H9 (cell line): ENCODE measurements at regions not wholly inside any gene's neighbourhood (a gene's known extent, or its start where the extent isn't known, plus 50 kb on each side); places are given as distances from the start of the nearest gene placed in this dataset.

Experiments used
- DNase-seq: peaks from one replicate; pipeline ENCODE4 v3.0.0-alpha.2; 2017
- H2AFZ ChIP-seq: one replicate; pipeline ENCODE4 v1.6.1; 2013; ENCODE audit warnings: mild to moderate bottlenecking, low read length, control low read depth, moderate library complexity
- H2AK5ac ChIP-seq: 2 replicates; pipeline ENCODE4 v1.6.1; 2013; ENCODE audit warnings: low read length, control low read depth, mixed read lengths; ENCODE audit not compliant: insufficient read length
- H2BK120ac ChIP-seq: one replicate; pipeline ENCODE4 v1.6.1; 2013; ENCODE audit warnings: low read depth, mild to moderate bottlenecking, low read length, control low read depth, inconsistent platforms; ENCODE audit not compliant: poor library complexity, severe bottlenecking
- H2BK12ac ChIP-seq: 2 replicates; pipeline ENCODE4 v1.6.1; 2013; ENCODE audit warnings: low read length, control low read depth, mixed read lengths, low read depth; ENCODE audit not compliant: insufficient read length
- H2BK15ac ChIP-seq: 2 replicates; pipeline ENCODE4 v1.6.1; 2013; ENCODE audit warnings: low read depth, low read length, control low read depth
- H2BK20ac ChIP-seq: one replicate; pipeline ENCODE4 v1.6.1; 2013; ENCODE audit warnings: low read depth, mild to moderate bottlenecking, low read length, control low read depth, inconsistent platforms; ENCODE audit not compliant: poor library complexity, severe bottlenecking
- H2BK5ac ChIP-seq: 2 replicates; pipeline ENCODE4 v1.6.1; 2013; ENCODE audit warnings: low read length, control low read depth, mixed read lengths; ENCODE audit not compliant: insufficient read length
- H3K14ac ChIP-seq: 2 replicates; pipeline ENCODE4 v1.6.1; 2013; ENCODE audit warnings: low read length, control low read depth; ENCODE audit not compliant: insufficient read depth
- H3K18ac ChIP-seq: 2 replicates; pipeline ENCODE4 v1.6.1; 2013; ENCODE audit warnings: low read depth, mild to moderate bottlenecking, mixed read lengths, low read length, control low read depth; ENCODE audit not compliant: insufficient read length
- H3K23ac ChIP-seq: 2 replicates; pipeline ENCODE4 v1.6.1; 2013; ENCODE audit warnings: low read length, control low read depth, mixed read lengths, low read depth; ENCODE audit not compliant: insufficient read length
- H3K23me2 ChIP-seq: 2 replicates; pipeline ENCODE4 v1.6.1; 2013; ENCODE audit warnings: low read depth, mild to moderate bottlenecking, mixed read lengths, low read length, control low read depth; ENCODE audit not compliant: insufficient read length, poor library complexity, severe bottlenecking
- H3K27ac ChIP-seq: 2 replicates; pipeline ENCODE4 v1.5.1; 2013; ENCODE audit warnings: low read length, control low read depth, mixed read lengths, low read depth; ENCODE audit not compliant: insufficient read length
- H3K27me3 ChIP-seq: 2 replicates; pipeline ENCODE4 v1.6.1; 2013; ENCODE audit warnings: low read length, control low read depth, inconsistent platforms; ENCODE audit not compliant: insufficient read depth
- H3K4ac ChIP-seq: 2 replicates; pipeline ENCODE4 v1.6.1; 2013; ENCODE audit warnings: low read depth, mild to moderate bottlenecking, control low read depth, inconsistent platforms, low read length, moderate library complexity
- H3K4me1 ChIP-seq: 2 replicates; pipeline ENCODE4 v1.6.1; 2013; ENCODE audit warnings: low read length, control low read depth, inconsistent platforms; ENCODE audit not compliant: insufficient read depth
- H3K4me2 ChIP-seq: 2 replicates; pipeline ENCODE4 v1.6.1; 2013; ENCODE audit warnings: low read length, control low read depth, mixed read lengths; ENCODE audit not compliant: insufficient read length, insufficient read depth
- H3K56ac ChIP-seq: 2 replicates; pipeline ENCODE4 v1.6.1; 2013; ENCODE audit warnings: low read depth, mild to moderate bottlenecking, mixed read lengths, low read length, control low read depth; ENCODE audit not compliant: insufficient read length
- H3K79me1 ChIP-seq: 2 replicates; pipeline ENCODE4 v1.6.1; 2013; ENCODE audit warnings: low read depth, mild to moderate bottlenecking, moderate library complexity, low read length, control low read depth, inconsistent platforms; ENCODE audit not compliant: insufficient read depth, poor library complexity, severe bottlenecking
- H3K79me2 ChIP-seq: 2 replicates; pipeline ENCODE4 v1.6.1; 2013; ENCODE audit warnings: low read length, control low read depth, inconsistent platforms; ENCODE audit not compliant: insufficient read depth
- H3K9ac ChIP-seq: 2 replicates; pipeline ENCODE4 v1.6.1; 2013; ENCODE audit warnings: low read length, control low read depth, mixed read lengths; ENCODE audit not compliant: insufficient read length; ENCODE audit errors: extremely low read depth
- H3K9me3 ChIP-seq: one replicate; pipeline ENCODE4 v1.6.1; 2013; ENCODE audit warnings: low read depth, low read length, inconsistent platforms; ENCODE audit not compliant: control insufficient read depth
- H3T11ph ChIP-seq: one replicate; pipeline ENCODE4 v1.6.1; 2013; ENCODE audit warnings: mild to moderate bottlenecking, low read length, control low read depth, inconsistent platforms
- H4K20me1 ChIP-seq: one replicate; pipeline ENCODE4 v1.6.1; 2013; ENCODE audit not compliant: control insufficient read depth, insufficient read length, insufficient read depth
- H4K5ac ChIP-seq: 2 replicates; pipeline ENCODE4 v1.6.1; 2013; ENCODE audit warnings: low read depth, mild to moderate bottlenecking, mixed read lengths, low read length, control low read depth; ENCODE audit not compliant: insufficient read length
- H4K8ac ChIP-seq: replicated peaks from 2 replicates; pipeline ENCODE4 v1.6.1; 2013; ENCODE audit warnings: low read length, control low read depth, mixed read lengths, low read depth; ENCODE audit not compliant: insufficient read length
- H4K91ac ChIP-seq: 2 replicates; pipeline ENCODE4 v1.6.1; 2013; ENCODE audit warnings: low read depth, mild to moderate bottlenecking, moderate library complexity, mixed read lengths, low read length, control low read depth; ENCODE audit not compliant: insufficient read length
- H3K27ac Mint-ChIP-seq, 3 experiments: 2 replicates in 2 of 3; 3 replicates in 1 of 3; pipeline ENCODE4 v1.8.0; 2020 to 2021; ENCODE audit warnings: mixed read lengths in 3 of 3, mild to moderate bottlenecking in 1 of 3, moderate library complexity in 1 of 3
- H3K27me3 Mint-ChIP-seq: 2 replicates; pipeline ENCODE4 v1.8.0; 2021; ENCODE audit warnings: low read depth, mild to moderate bottlenecking, moderate library complexity, mixed read lengths
- H3K36me3 Mint-ChIP-seq, 3 experiments: 2 replicates in 2 of 3; 3 replicates in 1 of 3; pipeline ENCODE4 v1.8.0; 2020 to 2021; ENCODE audit warnings: low read depth in 3 of 3, mixed read lengths in 3 of 3; ENCODE audit not compliant: insufficient read depth in 1 of 3
- H3K4me1 Mint-ChIP-seq, 2 experiments: 2 replicates each; pipeline ENCODE4 v1.8.0; 2020; ENCODE audit warnings: mixed read lengths in 2 of 2
- H3K4me3 Mint-ChIP-seq, 2 experiments: 2 replicates in 1 of 2; 3 replicates in 1 of 2; pipeline ENCODE4 v1.8.0; 2020 to 2021; ENCODE audit warnings: mild to moderate bottlenecking in 2 of 2, mixed read lengths in 2 of 2, moderate library complexity in 1 of 2
- H3K9me3 Mint-ChIP-seq, 2 experiments: 2 replicates in 1 of 2; 3 replicates in 1 of 2; pipeline ENCODE4 v1.8.0; 2020; ENCODE audit warnings: mild to moderate bottlenecking in 2 of 2, mixed read lengths in 2 of 2, moderate library complexity in 1 of 2
- CTCF ChIP-seq: fragments of 200-600 bp; sonication (generic); conservative IDR thresholded peaks from 3 replicates; pipeline ENCODE4 v1.8.0; 2021; ENCODE audit warnings: antibody characterized with exemption, mild to moderate bottlenecking
- WGBS: extraction: QIAGEN DNeasy Blood & Tissue Kit; methylation state at CpG from one replicate; pipeline ENCODE4 v1.1.7; 2013; ENCODE audit warnings: missing lambda C conversion rate, low lambda C conversion rate, mixed read lengths; ENCODE audit not compliant: insufficient read length; ENCODE audit errors: extremely low coverage; 5-methylcytosine and 5-hydroxymethylcytosine counted together

DNA sequence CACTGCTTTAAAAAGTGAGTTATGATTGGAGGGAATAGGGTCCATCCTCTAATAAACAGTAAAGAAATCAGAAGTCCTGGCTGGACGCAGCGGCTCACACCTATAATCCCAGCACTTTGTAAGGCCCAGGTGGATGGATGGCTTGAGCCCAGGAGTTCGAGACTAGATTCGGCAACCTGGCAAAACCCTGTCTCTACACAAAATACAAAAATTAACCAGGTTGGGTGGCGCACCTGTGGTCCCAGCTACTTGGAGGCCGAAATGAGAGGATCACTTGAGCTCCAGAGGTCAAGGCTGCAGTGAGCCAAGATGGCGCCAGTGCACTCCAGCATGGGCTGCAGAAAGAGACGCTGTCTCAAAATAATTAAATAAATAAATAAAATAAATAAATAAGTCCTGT, 171.2 kb downstream of the POTEB3 start:
- H3K27me3 ChIP-seq, result no peaks in the 10 kb centered on the region
- Mint-ChIP-seq H3K4me3 (no peak overlapping the region), H3K27me3 (peaks cover 2% of the 10 kb centered on the region), H3K27ac (no peak overlapping the region), H3K9me3 (peaks cover 82 to 83% of the 10 kb centered on the region in 2 experiments), H3K36me3 (peaks cover 2 to 58% (median 25%) of the 10 kb centered on the region in 3 experiments; a peak in 6 of 7 replicates), H3K4me1 (no peaks in the 10 kb centered on the region)
- no peak overlapping the region for H2BK15ac ChIP-seq
- H2BK20ac ChIP-seq, result no peak overlapping the region
- no peak overlapping the region for H3T11ph ChIP-seq
- no peak overlapping the region for H3K4me2 ChIP-seq
- H2AFZ ChIP-seq, result no peak overlapping the region
- TF ChIP-seq CTCF, result no peak
- no peak overlapping the region for H2BK120ac ChIP-seq
- H2BK5ac ChIP-seq, result no peak overlapping the region
- H4K91ac ChIP-seq, result no peak overlapping the region
- no peaks in the 10 kb centered on the region for H3K79me2 ChIP-seq
- no peaks in the 10 kb centered on the region for H3K23me2 ChIP-seq
- no peak overlapping the region for H3K56ac ChIP-seq
- H4K5ac ChIP-seq, result no peak overlapping the region
- H3K79me1 ChIP-seq, result no peaks in the 10 kb centered on the region
- no peak overlapping the region for H3K14ac ChIP-seq
- no peak overlapping the region for H3K4ac ChIP-seq
- H3K27ac ChIP-seq, result no peak overlapping the region
- H3K18ac ChIP-seq, result no peak overlapping the region
- no peaks in the 10 kb centered on the region for H3K4me1 ChIP-seq
- no peak overlapping the region for H3K23ac ChIP-seq
- peaks cover 80% of the 10 kb centered on the region for H3K9me3 ChIP-seq
- no peak overlapping the region for H2BK12ac ChIP-seq
- no peak overlapping the region for H4K8ac ChIP-seq
- no peaks in the 10 kb centered on the region for H4K20me1 ChIP-seq
- DNase-seq, result no peak
- H3K9ac ChIP-seq, result no peak overlapping the region
- WGBS, result no CpG with 5 or more reads among the region's 8 CpGs
- H2AK5ac ChIP-seq, result no peak overlapping the region
